Trophoblast cell (in vitro differentiated cells and primary cell): ENCODE measurements at regions not wholly inside any gene's neighbourhood (a gene's known extent, or its start where the extent isn't known, plus 50 kb on each side); places are given as distances from the start of the nearest gene placed in this dataset.

Experiments used
- DNase-seq, 2 donors: peaks; one replicate each; pipeline ENCODE4 v3.0.0-alpha.2; 2016
- H2AFZ ChIP-seq: 2 replicates; pipeline ENCODE4 v1.6.1; 2013; ENCODE audit warnings: low read length, moderate library complexity, mild to moderate bottlenecking; ENCODE audit not compliant: insufficient read depth, poor library complexity
- H2AK5ac ChIP-seq: 2 replicates; pipeline ENCODE4 v1.6.1; 2013; ENCODE audit warnings: mild to moderate bottlenecking, low read length
- H2BK120ac ChIP-seq: 2 replicates; pipeline ENCODE4 v1.6.1; 2013; ENCODE audit warnings: low read length, mild to moderate bottlenecking, moderate library complexity; ENCODE audit not compliant: insufficient read depth, poor library complexity
- H2BK12ac ChIP-seq: 2 replicates; pipeline ENCODE4 v1.6.1; 2013; ENCODE audit warnings: mild to moderate bottlenecking, low read length, moderate library complexity
- H2BK5ac ChIP-seq: 2 replicates; pipeline ENCODE4 v1.6.1; 2013; ENCODE audit warnings: low read length, low read depth, moderate library complexity, mild to moderate bottlenecking; ENCODE audit not compliant: poor library complexity
- H3K14ac ChIP-seq: 2 replicates; pipeline ENCODE4 v1.6.1; 2013; ENCODE audit warnings: mild to moderate bottlenecking, low read length
- H3K18ac ChIP-seq: 2 replicates; pipeline ENCODE4 v1.6.1; 2013; ENCODE audit warnings: mild to moderate bottlenecking, low read length
- H3K23ac ChIP-seq: 2 replicates; pipeline ENCODE4 v1.6.1; 2013; ENCODE audit warnings: low read length
- H3K27ac ChIP-seq: 2 replicates; pipeline ENCODE4 v1.5.1; 2013; ENCODE audit warnings: low read depth, mild to moderate bottlenecking, inconsistent platforms, low read length, moderate library complexity
- H3K27me3 ChIP-seq: 2 replicates; pipeline ENCODE4 v1.6.1; 2013; ENCODE audit warnings: inconsistent platforms, mild to moderate bottlenecking, low read length, moderate library complexity; ENCODE audit not compliant: insufficient read depth
- H3K36me3 ChIP-seq, 2 experiments: 1 replicate in 1 of 2; 2 replicates in 1 of 2; pipeline ENCODE4 v1.6.1; 2013; ENCODE audit warnings: low read length in 2 of 2, mild to moderate bottlenecking in 2 of 2, moderate library complexity in 1 of 2; ENCODE audit not compliant: insufficient read depth in 2 of 2, control insufficient read depth in 1 of 2
- H3K4ac ChIP-seq: 2 replicates; pipeline ENCODE4 v1.6.1; 2013; ENCODE audit warnings: low read depth, mild to moderate bottlenecking, low read length, moderate library complexity
- H3K4me1 ChIP-seq, 2 experiments: 1 replicate in 1 of 2; 2 replicates in 1 of 2; pipeline ENCODE4 v1.6.1; 2013; ENCODE audit warnings: low read length in 2 of 2, mild to moderate bottlenecking in 2 of 2, moderate library complexity in 1 of 2; ENCODE audit not compliant: insufficient read depth in 2 of 2, control insufficient read depth in 1 of 2
- H3K4me2 ChIP-seq: 2 replicates; pipeline ENCODE4 v1.6.1; 2013; ENCODE audit warnings: inconsistent platforms, mild to moderate bottlenecking, low read length, moderate library complexity
- H3K4me3 ChIP-seq: 2 replicates; pipeline ENCODE4 v1.5.1; 2013; ENCODE audit warnings: mild to moderate bottlenecking, low read depth, low read length, inconsistent platforms
- H3K79me1 ChIP-seq: one replicate; pipeline ENCODE4 v1.6.1; 2013; ENCODE audit warnings: low read length
- H3K79me2 ChIP-seq: 2 replicates; pipeline ENCODE4 v1.6.1; 2013; ENCODE audit warnings: low read length, mild to moderate bottlenecking; ENCODE audit not compliant: control insufficient read depth, insufficient read depth, poor library complexity
- H3K9ac ChIP-seq: 2 replicates; pipeline ENCODE4 v1.6.1; 2013; ENCODE audit warnings: mild to moderate bottlenecking, low read length
- H3K9me3 ChIP-seq: 2 replicates; pipeline ENCODE4 v1.6.1; 2013; ENCODE audit warnings: low read depth, mild to moderate bottlenecking, control low read depth, inconsistent platforms, low read length; ENCODE audit not compliant: insufficient read depth
- H4K12ac ChIP-seq: 2 replicates; pipeline ENCODE4 v1.6.1; 2013; ENCODE audit warnings: low read depth, mild to moderate bottlenecking, low read length, moderate library complexity
- H4K8ac ChIP-seq: 2 replicates; pipeline ENCODE4 v1.6.1; 2013; ENCODE audit warnings: low read depth, mild to moderate bottlenecking, low read length, moderate library complexity
- H4K91ac ChIP-seq: one replicate; pipeline ENCODE4 v1.6.1; 2013; ENCODE audit warnings: low read depth, mild to moderate bottlenecking, low read length, moderate library complexity
- WGBS: extraction: QIAGEN DNeasy Blood & Tissue Kit; methylation state at CpG from one replicate; pipeline ENCODE4 v1.1.7; 2013; ENCODE audit warnings: missing lambda C conversion rate; ENCODE audit not compliant: insufficient read length, insufficient coverage; ENCODE audit errors: extremely low coverage; 5-methylcytosine and 5-hydroxymethylcytosine counted together

GRCh38 chr4:116755051-116755450, 330.3 kb downstream of the TRAM1L1 start:
- Histone ChIP-seq H4K8ac (no peak overlapping the region), H3K14ac (no peak overlapping the region), H3K4me1 (no peaks in the 10 kb centered on the region), H2AFZ (no peak overlapping the region), H3K18ac (no peak overlapping the region), H3K4me2 (no peak overlapping the region), H3K9ac (no peak overlapping the region), H3K79me2 (no peaks in the 10 kb centered on the region), H3K36me3 (no peaks in the 10 kb centered on the region), H2BK12ac (no peak overlapping the region), H3K4me3 (no peak overlapping the region), H3K79me1 (no peaks in the 10 kb centered on the region), H3K27me3 (no peaks in the 10 kb centered on the region), H2BK5ac (no peak overlapping the region), H2AK5ac (no peak overlapping the region), H3K27ac (no peak overlapping the region), H4K91ac (no peak overlapping the region), H2BK120ac (no peak overlapping the region), H3K4ac (no peak overlapping the region), H3K23ac (no peak overlapping the region), H3K9me3 (no peaks in the 10 kb centered on the region), H4K12ac (no peak overlapping the region)
- DNase-seq, result no peak
- WGBS, result no CpG with 5 or more reads among the region's 1 CpG

GRCh38 chr4:116752027-116752426, 333.3 kb downstream of the TRAM1L1 start:
- H3K4me2 ChIP-seq, result no peak overlapping the region
- WGBS, result no CpG with 5 or more reads among the region's 2 CpGs

GRCh38 chr4:116736756-116737155, 348.6 kb downstream of the TRAM1L1 start:
- Histone ChIP-seq H2BK12ac (no peak overlapping the region), H2BK5ac (no peak overlapping the region), H3K9ac (no peak overlapping the region), H2AK5ac (no peak overlapping the region), H3K27me3 (no peaks in the 10 kb centered on the region), H3K36me3 (no peaks in the 10 kb centered on the region), H2BK120ac (no peak overlapping the region), H3K14ac (no peak overlapping the region), H3K23ac (no peak overlapping the region), H4K8ac (no peak overlapping the region), H3K79me2 (no peaks in the 10 kb centered on the region), H3K4ac (no peak overlapping the region), H3K4me1 (no peaks in the 10 kb centered on the region), H3K4me2 (no peak overlapping the region), H3K9me3 (no peaks in the 10 kb centered on the region), H3K18ac (no peak overlapping the region), H4K12ac (no peak overlapping the region), H2AFZ (no peak overlapping the region), H3K4me3 (no peak overlapping the region), H3K79me1 (no peaks in the 10 kb centered on the region), H3K27ac (no peak overlapping the region), H4K91ac (no peak overlapping the region)
- no CpG with 5 or more reads among the region's 1 CpG for WGBS
- DNase-seq, result no peak

More at GRCh38 chr4:116752027-116752426, 333.3 kb downstream of the TRAM1L1 start:
- H2BK120ac ChIP-seq, result no peak overlapping the region
- H3K27me3 ChIP-seq, result no peaks in the 10 kb centered on the region
- no peaks in the 10 kb centered on the region for H3K36me3 ChIP-seq
- no peak overlapping the region for H3K18ac ChIP-seq
- no peak overlapping the region for H3K4me3 ChIP-seq
- no peaks in the 10 kb centered on the region for H3K4me1 ChIP-seq
- no peak for DNase-seq
- H3K79me1 ChIP-seq, result no peaks in the 10 kb centered on the region
- no peak overlapping the region for H2BK12ac ChIP-seq
- no peaks in the 10 kb centered on the region for H3K9me3 ChIP-seq
- no peak overlapping the region for H3K9ac ChIP-seq
- no peak overlapping the region for H2BK5ac ChIP-seq
- H4K91ac ChIP-seq, result no peak overlapping the region
- H3K4ac ChIP-seq, result no peak overlapping the region
- no peak overlapping the region for H3K23ac ChIP-seq
- no peak overlapping the region for H3K14ac ChIP-seq
- no peak overlapping the region for H4K8ac ChIP-seq
- H3K79me2 ChIP-seq, result no peaks in the 10 kb centered on the region
- no peak overlapping the region for H2AFZ ChIP-seq
- no peak overlapping the region for H4K12ac ChIP-seq
- no peak overlapping the region for H2AK5ac ChIP-seq
- no peak overlapping the region for H3K27ac ChIP-seq

- H2AK5ac ChIP-seq, result no peak overlapping the region
- no peaks in the 10 kb centered on the region for H3K4me1 ChIP-seq
- no peak overlapping the region for H3K4me3 ChIP-seq
- H4K12ac ChIP-seq, result no peak overlapping the region
- no peak overlapping the region for H3K4me2 ChIP-seq
- H4K8ac ChIP-seq, result no peak overlapping the region
- H3K9me3 ChIP-seq, result no peaks in the 10 kb centered on the region
- no peak overlapping the region for H4K91ac ChIP-seq
- no peak overlapping the region for H2BK5ac ChIP-seq
- H2BK12ac ChIP-seq, result no peak overlapping the region
- H3K79me1 ChIP-seq, result no peaks in the 10 kb centered on the region
- H3K14ac ChIP-seq, result no peak overlapping the region
- WGBS, result no CpG with 5 or more reads among the region's 2 CpGs
- no peak overlapping the region for H2AFZ ChIP-seq
- H3K23ac ChIP-seq, result no peak overlapping the region
- H3K27ac ChIP-seq, result no peak overlapping the region
- H3K27me3 ChIP-seq, result no peaks in the 10 kb centered on the region
- H2BK120ac ChIP-seq, result no peak overlapping the region
- H3K18ac ChIP-seq, result no peak overlapping the region
- no peak overlapping the region for H3K9ac ChIP-seq
- H3K4ac ChIP-seq, result no peak overlapping the region
- no peaks in the 10 kb centered on the region for H3K36me3 ChIP-seq
- H3K79me2 ChIP-seq, result no peaks in the 10 kb centered on the region
- no peak for DNase-seq
Observed at GRCh38 chr4:116734178-116734577, 351.2 kb downstream of the TRAM1L1 start.
